Brain microvascular endothelial cell (primary cell): ENCODE measurements at regions not wholly inside any gene's neighbourhood (a gene's known extent, or its start where the extent isn't known, plus 50 kb on each side); places are given as distances from the start of the nearest gene placed in this dataset.

ENCODE experiments used
- DNase-seq: peaks from one replicate; pipeline ENCODE4 v3.0.0-alpha.2; 2020
- H3K27ac ChIP-seq: fragments of 250-450 bp; sonication (Bioruptor Pico); 2 replicates; pipeline ENCODE4 v1.5.1; 2020; ENCODE audit warnings: mild to moderate bottlenecking, moderate library complexity
- H3K27me3 ChIP-seq: fragments of 250-450 bp; sonication (Bioruptor Pico); replicated peaks from 2 replicates; pipeline ENCODE4 v1.5.1; 2020; ENCODE audit warnings: mild to moderate bottlenecking
- H3K36me3 ChIP-seq: fragments of 250-450 bp; sonication (Bioruptor Pico); replicated peaks from 2 replicates; pipeline ENCODE4 v1.5.1; 2020; ENCODE audit warnings: mild to moderate bottlenecking
- H3K4me3 ChIP-seq: 2 replicates; pipeline ENCODE4 v1.5.1; 2011; ENCODE audit warnings: low read depth, mild to moderate bottlenecking, control low read depth, low read length, moderate library complexity
- in situ Hi-C: cut with HindIII; loops from 2 replicates; pipeline ENCODE4 v1.10.0; 2017; ENCODE audit warnings: low sequenced_read_pairs, low pct_ligation_motif_present
- TF ChIP-seq, protein P1 (sequence below): IDR thresholded peaks from 2 replicates; pipeline ENCODE4 v1.5.1; 2011; ENCODE audit warnings: low read depth, mild to moderate bottlenecking, moderate library complexity, low read length, control low read depth, inconsistent platforms; ENCODE audit errors: missing control alignments

DNA sequence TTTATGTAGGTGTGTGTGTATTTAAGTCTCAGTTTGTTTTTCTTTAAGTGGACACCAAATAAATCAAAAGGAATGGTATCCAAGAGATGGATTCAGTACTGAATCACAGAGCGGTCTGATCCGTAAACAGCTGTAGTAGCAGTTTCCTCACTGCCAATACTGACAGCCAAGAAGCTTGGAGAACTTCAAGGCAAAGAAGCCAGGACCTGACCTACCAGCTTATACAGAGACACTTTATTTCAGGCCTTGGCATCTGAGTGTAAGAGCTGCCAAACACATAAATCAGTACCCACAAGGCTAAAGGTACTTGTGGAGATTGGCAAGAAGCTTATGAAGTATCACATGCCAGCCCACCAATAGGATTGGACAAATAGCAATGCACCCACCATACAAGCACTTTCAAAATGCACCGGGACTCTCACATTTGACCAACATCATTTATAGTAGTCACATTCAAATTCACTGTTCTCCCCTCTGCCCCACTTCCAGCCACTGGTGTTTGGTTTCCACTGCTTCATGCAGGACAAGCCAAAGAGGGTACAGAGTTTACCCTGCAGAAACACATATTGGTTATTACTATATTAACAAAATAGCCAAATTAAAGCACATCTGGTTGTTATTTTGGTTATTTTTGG lies 357.9 kb downstream of the KLF12 start:
- Histone ChIP-seq H3K36me3 (no peaks in the 10 kb centered on the region), H3K27me3 (no peaks in the 10 kb centered on the region), H3K27ac (no peak overlapping the region), H3K4me3 (no peak overlapping the region)
- TF ChIP-seq, protein P1, sequence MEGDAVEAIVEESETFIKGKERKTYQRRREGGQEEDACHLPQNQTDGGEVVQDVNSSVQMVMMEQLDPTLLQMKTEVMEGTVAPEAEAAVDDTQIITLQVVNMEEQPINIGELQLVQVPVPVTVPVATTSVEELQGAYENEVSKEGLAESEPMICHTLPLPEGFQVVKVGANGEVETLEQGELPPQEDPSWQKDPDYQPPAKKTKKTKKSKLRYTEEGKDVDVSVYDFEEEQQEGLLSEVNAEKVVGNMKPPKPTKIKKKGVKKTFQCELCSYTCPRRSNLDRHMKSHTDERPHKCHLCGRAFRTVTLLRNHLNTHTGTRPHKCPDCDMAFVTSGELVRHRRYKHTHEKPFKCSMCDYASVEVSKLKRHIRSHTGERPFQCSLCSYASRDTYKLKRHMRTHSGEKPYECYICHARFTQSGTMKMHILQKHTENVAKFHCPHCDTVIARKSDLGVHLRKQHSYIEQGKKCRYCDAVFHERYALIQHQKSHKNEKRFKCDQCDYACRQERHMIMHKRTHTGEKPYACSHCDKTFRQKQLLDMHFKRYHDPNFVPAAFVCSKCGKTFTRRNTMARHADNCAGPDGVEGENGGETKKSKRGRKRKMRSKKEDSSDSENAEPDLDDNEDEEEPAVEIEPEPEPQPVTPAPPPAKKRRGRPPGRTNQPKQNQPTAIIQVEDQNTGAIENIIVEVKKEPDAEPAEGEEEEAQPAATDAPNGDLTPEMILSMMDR, result no peak
- no peak for DNase-seq
- in situ Hi-C loops, result no loop called here

DNA sequence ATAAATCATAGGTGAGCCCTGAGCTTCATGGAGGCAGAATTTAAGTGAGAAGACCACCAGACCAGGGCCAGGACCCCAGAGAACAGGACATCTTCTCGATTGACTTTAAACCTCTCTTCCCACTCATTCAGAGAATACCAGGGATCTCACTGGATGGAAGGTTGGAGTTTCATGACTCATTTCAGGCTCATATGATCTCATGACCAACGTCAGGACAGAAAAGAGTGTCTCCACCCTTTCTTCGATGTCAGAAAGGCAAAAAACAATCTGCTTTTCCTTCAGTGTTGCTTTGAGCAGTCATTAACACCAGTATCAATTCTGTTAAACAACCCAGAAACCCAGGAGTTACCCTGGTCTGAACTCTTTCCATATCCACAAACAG lies 361.0 kb downstream of the KLF12 start:
- TF ChIP-seq, protein P1, result no peak
- in situ Hi-C loops, result no loop called here

DNA sequence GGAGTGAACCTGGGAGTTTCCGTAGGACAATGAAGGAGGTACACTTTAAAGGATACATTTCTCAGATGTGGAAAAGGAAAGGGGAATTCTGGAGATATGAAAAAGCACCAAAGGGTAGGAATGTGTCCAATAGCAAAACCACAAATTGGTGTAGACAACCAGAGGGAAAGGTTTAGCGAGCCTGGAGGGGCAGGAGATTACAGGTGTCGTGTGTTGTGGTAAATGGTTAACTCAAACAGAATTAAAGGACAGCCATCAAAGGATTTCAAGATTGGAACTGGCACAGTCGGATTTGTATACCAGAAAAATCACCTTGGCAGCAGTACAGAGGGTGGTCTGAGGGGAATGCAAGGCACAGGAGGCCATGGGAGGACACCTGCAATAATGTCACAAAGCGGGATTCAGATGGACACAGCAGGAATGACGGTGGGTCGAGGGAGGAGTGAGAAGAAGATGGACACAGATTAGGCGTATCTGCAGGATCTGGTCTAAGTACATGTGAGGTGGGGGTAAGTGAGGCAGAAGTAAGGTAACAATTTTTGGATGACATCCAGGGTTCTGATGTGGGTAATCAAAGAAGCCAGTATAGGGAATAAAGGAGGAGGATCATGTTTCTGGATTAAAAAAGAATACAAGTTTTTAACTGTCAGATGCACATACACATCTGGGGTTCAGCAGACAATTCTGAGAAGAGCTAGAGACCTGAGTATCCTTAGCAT lies 361.6 kb downstream of the KLF12 start:
- TF ChIP-seq, protein P1, result no peak
- H3K4me3 ChIP-seq, result no peak overlapping the region
- no peak overlapping the region for H3K27ac ChIP-seq
- in situ Hi-C loops, result no loop called here
- DNase-seq, result no peak
- no peaks in the 10 kb centered on the region for H3K27me3 ChIP-seq
- H3K36me3 ChIP-seq, result no peaks in the 10 kb centered on the region

More for the DNA sequence above, 361.0 kb downstream of the KLF12 start:
- Histone ChIP-seq H3K4me3 (no peak overlapping the region), H3K27me3 (no peaks in the 10 kb centered on the region), H3K36me3 (no peaks in the 10 kb centered on the region), H3K27ac (no peak overlapping the region)
- DNase-seq, result no peak

DNA sequence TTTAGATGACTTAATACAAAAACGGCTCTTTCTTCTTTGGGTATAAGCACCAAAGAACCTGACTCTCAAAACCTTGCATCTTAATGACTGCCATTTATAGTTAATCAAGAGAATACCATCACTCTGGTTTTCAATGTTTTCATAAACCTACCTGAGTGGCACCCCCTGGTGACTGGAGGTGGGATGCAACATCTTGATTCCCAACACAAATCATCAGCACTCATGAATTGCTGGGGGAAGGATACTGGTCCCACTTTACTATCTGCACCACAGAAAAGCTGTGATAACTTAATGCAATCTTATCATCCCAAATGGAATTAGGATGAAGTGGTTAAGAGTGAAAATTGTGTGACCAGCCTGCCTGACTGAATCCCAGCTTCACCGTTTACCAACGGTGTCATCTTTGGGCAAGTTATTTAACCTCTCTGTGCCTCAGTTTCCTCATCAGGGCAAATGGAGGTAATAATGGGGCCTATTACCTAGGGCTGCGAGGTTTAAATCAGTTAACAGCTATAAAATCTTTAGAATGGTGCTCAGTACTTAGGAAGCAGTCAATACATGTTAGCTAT lies 366.4 kb downstream of the KLF12 start:
- Histone ChIP-seq H3K4me3 (no peak overlapping the region), H3K27ac (no peak overlapping the region), H3K36me3 (no peaks in the 10 kb centered on the region), H3K27me3 (no peaks in the 10 kb centered on the region)
- TF ChIP-seq, protein P1, result peak; percentile 66
- in situ Hi-C loops, result no loop called here
- DNase-seq, result no peak

DNA sequence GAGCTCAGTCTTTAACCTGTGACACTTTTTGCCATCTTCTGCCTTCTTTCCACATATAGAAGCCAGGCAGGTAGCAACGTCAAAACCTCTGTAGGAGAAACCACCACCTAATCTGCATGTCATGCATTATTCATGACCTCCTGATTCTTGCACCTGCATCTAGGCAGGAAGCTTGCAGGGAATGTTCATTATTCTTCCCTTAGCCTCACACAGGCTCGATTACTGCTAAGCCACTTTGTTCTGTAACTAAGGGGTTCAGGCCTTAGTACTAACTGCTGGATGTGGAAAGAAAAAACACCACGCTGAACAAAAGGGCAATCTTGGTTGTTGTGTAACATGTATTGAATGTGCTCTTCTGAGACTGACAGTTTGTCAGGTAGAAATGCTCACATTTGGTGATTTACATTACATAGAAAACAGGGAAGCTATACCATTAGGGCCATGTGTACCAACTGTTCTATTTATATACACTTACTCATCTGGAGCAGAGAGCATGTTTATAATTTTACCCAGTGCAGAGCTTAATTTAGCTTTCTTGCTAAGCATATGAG lies 366.9 kb downstream of the KLF12 start:
- DNase-seq, result no peak
- Histone ChIP-seq H3K36me3 (no peaks in the 10 kb centered on the region), H3K27ac (no peak overlapping the region), H3K4me3 (no peak overlapping the region), H3K27me3 (no peaks in the 10 kb centered on the region)
- TF ChIP-seq, protein P1, result no peak
- in situ Hi-C loops, result no loop called here
